GM19452 (cell line): ENCODE measurements at regions not wholly inside any gene's neighbourhood (a gene's known extent, or its start where the extent isn't known, plus 50 kb on each side); places are given as distances from the start of the nearest gene placed in this dataset.

ENCODE experiments used
- ATAC-seq: cut with Tn5 transposase; IDR thresholded peaks from one replicate; pipeline ENCODE4 v1.9.1; 2021; ENCODE audit not compliant: unreplicated experiment

GRCh38 chr10:3432081-3432825, 259.7 kb upstream of the PITRM1 start:
- no peak for ATAC-seq

GRCh38 chr10:3430501-3430900, 257.9 kb upstream of the PITRM1 start:
- no peak for ATAC-seq

GRCh38 chr10:3429676-3430075, 257.1 kb upstream of the PITRM1 start:
- ATAC-seq, result no peak

- ATAC-seq, result no peak
Observed at GRCh38 chr10:3428826-3429225, 256.2 kb upstream of the PITRM1 start.

- no peak for ATAC-seq
Observed at GRCh38 chr10:3427950-3428354, 255.4 kb upstream of the PITRM1 start.

GRCh38 chr10:3427347-3427746, 254.8 kb upstream of the PITRM1 start:
- ATAC-seq, result no peak

GRCh38 chr10:3426190-3426845, 253.7 kb upstream of the PITRM1 start:
- ATAC-seq, result no peak

GRCh38 chr10:3425716-3426115, 253.1 kb upstream of the PITRM1 start:
- no peak for ATAC-seq

GRCh38 chr10:3425261-3425660, 252.7 kb upstream of the PITRM1 start:
- ATAC-seq, result no peak

- ATAC-seq, result no peak
Observed at GRCh38 chr10:3424111-3424851, 251.7 kb upstream of the PITRM1 start.

GRCh38 chr10:3423384-3423783, 250.8 kb upstream of the PITRM1 start:
- ATAC-seq, result no peak

GRCh38 chr10:3422282-3422681, 249.7 kb upstream of the PITRM1 start:
- no peak for ATAC-seq

- ATAC-seq, result peak; percentile 80
Observed at GRCh38 chr10:3421537-3422257, 249.1 kb upstream of the PITRM1 start.

- ATAC-seq, result no peak
Observed at GRCh38 chr10:3420527-3421469, 248.2 kb upstream of the PITRM1 start.

- no peak for ATAC-seq
Observed at GRCh38 chr10:3419719-3420495, 247.3 kb upstream of the PITRM1 start.

GRCh38 chr10:3418926-3419325, 246.3 kb upstream of the PITRM1 start:
- no peak for ATAC-seq

GRCh38 chr10:3418041-3418754, 245.6 kb upstream of the PITRM1 start:
- no peak for ATAC-seq

GRCh38 chr10:3417096-3417495, 244.5 kb upstream of the PITRM1 start:
- ATAC-seq, result no peak
